ENCODE measurements at regions not wholly inside any gene's neighbourhood (a gene's known extent, or its start where the extent isn't known, plus 50 kb on each side); places are given as distances from the start of the nearest gene placed in this dataset.
"Not testable (repeated sequence)": the region's sequence is repeated elsewhere in the genome, so short reads cannot be mapped to it uniquely, and the experiment has no call there.

GRCh38 chr11:13126430-13126829, 117.3 kb downstream of the RASSF10 start:
- Mint-ChIP-seq H3K4me1 (ENCODE audit: low read depth) (no peaks in the 10 kb centered on the region), H3K36me3 (ENCODE audit: insufficient read depth in 2 of 2) (peaks cover 0 to 2% of the 10 kb centered on the region in 2 donors), H3K27ac (no peak overlapping the region), H3K27me3 (ENCODE audit: low read depth) (peaks cover 54% of the 10 kb centered on the region), H3K9me3 (peaks cover 0 to 1% of the 10 kb centered on the region in 2 donors), H3K4me3 (no peak overlapping the region)
- DNase-seq (no peak), ATAC-seq (replicated peaks in 1 of 2) (no peak)

- Mint-ChIP-seq H3K4me3 (no peak overlapping the region), H3K27ac (no peak overlapping the region), H3K27me3 (ENCODE audit: low read depth) (peaks cover 53% of the 10 kb centered on the region), H3K36me3 (ENCODE audit: insufficient read depth in 2 of 2) (peaks cover 0 to 2% of the 10 kb centered on the region in 2 donors), H3K9me3 (peaks cover 0 to 1% of the 10 kb centered on the region in 2 donors), H3K4me1 (ENCODE audit: low read depth) (no peaks in the 10 kb centered on the region)
- ATAC-seq (replicated peaks in 1 of 2) (no peak), DNase-seq (no peak)
Observed at GRCh38 chr11:13127161-13127560, 118.0 kb downstream of the RASSF10 start.

- Mint-ChIP-seq H3K4me3 (no peak overlapping the region), H3K27me3 (ENCODE audit: low read depth) (peaks cover 41% of the 10 kb centered on the region), H3K27ac (no peak overlapping the region), H3K9me3 (peaks cover 0 to 1% of the 10 kb centered on the region in 2 donors), H3K4me1 (ENCODE audit: low read depth) (no peaks in the 10 kb centered on the region), H3K36me3 (ENCODE audit: insufficient read depth in 2 of 2) (no peaks in the 10 kb centered on the region)
- DNase-seq = no peak
- ATAC-seq (replicated peaks in 1 of 2) = no peak
Observed at GRCh38 chr11:13128354-13128753, 119.2 kb downstream of the RASSF10 start.

- no peak for ATAC-seq (replicated peaks in 1 of 2)
- H3K36me3 Mint-ChIP-seq (ENCODE audit: insufficient read depth in 2 of 2) = no peaks in the 10 kb centered on the region
- no peaks in the 10 kb centered on the region for H3K4me1 Mint-ChIP-seq (ENCODE audit: low read depth)
- H3K9me3 Mint-ChIP-seq = peaks cover 1% of the 10 kb centered on the region in 2 donors
- H3K27me3 Mint-ChIP-seq (ENCODE audit: low read depth) = peaks cover 32% of the 10 kb centered on the region
- no peak overlapping the region for H3K4me3 Mint-ChIP-seq
- no peak for DNase-seq
- H3K27ac Mint-ChIP-seq = no peak overlapping the region
Observed at GRCh38 chr11:13134066-13134465, 125.0 kb downstream of the RASSF10 start.

- Mint-ChIP-seq H3K4me3 (no peak overlapping the region), H3K36me3 (ENCODE audit: insufficient read depth in 2 of 2) (no peaks in the 10 kb centered on the region), H3K4me1 (ENCODE audit: low read depth) (no peaks in the 10 kb centered on the region), H3K27ac (no peak overlapping the region), H3K9me3 (peaks cover 1 to 2% of the 10 kb centered on the region in 2 donors), H3K27me3 (ENCODE audit: low read depth) (peaks cover 31% of the 10 kb centered on the region)
- no peak for ATAC-seq (replicated peaks in 1 of 2)
- no peak for DNase-seq
Observed at GRCh38 chr11:13134886-13135285, 125.8 kb downstream of the RASSF10 start.

GRCh38 chr11:13135385-13136271, 126.5 kb downstream of the RASSF10 start:
- H3K9me3 Mint-ChIP-seq = peaks cover 1 to 2% of the 10 kb centered on the region in 2 donors
- DNase-seq (no peak), ATAC-seq (replicated peaks in 1 of 2) (no peak)

GRCh38 chr11:13136272-13136596, 127.1 kb downstream of the RASSF10 start:
- H3K27ac Mint-ChIP-seq = no peak overlapping the region
- no peaks in the 10 kb centered on the region for H3K4me1 Mint-ChIP-seq (ENCODE audit: low read depth)
- H3K27me3 Mint-ChIP-seq (ENCODE audit: low read depth) = peaks cover 31% of the 10 kb centered on the region
- no peak overlapping the region for H3K4me3 Mint-ChIP-seq
- H3K9me3 Mint-ChIP-seq = peaks cover 1 to 2% of the 10 kb centered on the region in 2 donors
- ATAC-seq (replicated peaks in 1 of 2) (no peak), DNase-seq (no peak)
- H3K36me3 Mint-ChIP-seq (ENCODE audit: insufficient read depth in 2 of 2) = no peaks in the 10 kb centered on the region

More at GRCh38 chr11:13135385-13136271, 126.5 kb downstream of the RASSF10 start:
- H3K27ac Mint-ChIP-seq = no peak overlapping the region
- H3K36me3 Mint-ChIP-seq (ENCODE audit: insufficient read depth in 2 of 2) = no peaks in the 10 kb centered on the region
- no peak overlapping the region for H3K4me3 Mint-ChIP-seq
- no peaks in the 10 kb centered on the region for H3K4me1 Mint-ChIP-seq (ENCODE audit: low read depth)
- peaks cover 31% of the 10 kb centered on the region for H3K27me3 Mint-ChIP-seq (ENCODE audit: low read depth)

GRCh38 chr11:13137844-13138301, 128.8 kb downstream of the RASSF10 start:
- Mint-ChIP-seq H3K4me3 (no peak overlapping the region), H3K36me3 (ENCODE audit: insufficient read depth in 2 of 2) (no peaks in the 10 kb centered on the region), H3K9me3 (peaks cover 1 to 2% of the 10 kb centered on the region in 2 donors), H3K4me1 (ENCODE audit: low read depth) (no peaks in the 10 kb centered on the region), H3K27ac (no peak overlapping the region), H3K27me3 (ENCODE audit: low read depth) (peaks cover 31% of the 10 kb centered on the region)
- DNase-seq = no peak
- ATAC-seq (replicated peaks in 1 of 2) = no peak

- H3K4me1 Mint-ChIP-seq (ENCODE audit: low read depth); H3K27ac Mint-ChIP-seq: not testable (repeated sequence)
Observed at GRCh38 chr11:13139085-13139484, 130.0 kb downstream of the RASSF10 start.

GRCh38 chr11:13140028-13140870, 131.1 kb downstream of the RASSF10 start:
- no peak overlapping the region for H3K4me3 Mint-ChIP-seq
- H3K4me1 Mint-ChIP-seq (ENCODE audit: low read depth) = no peaks in the 10 kb centered on the region
- peaks cover 29% of the 10 kb centered on the region for H3K27me3 Mint-ChIP-seq (ENCODE audit: low read depth)
- H3K36me3 Mint-ChIP-seq (ENCODE audit: insufficient read depth in 2 of 2) = no peaks in the 10 kb centered on the region
- peaks cover 1 to 2% of the 10 kb centered on the region in 2 donors for H3K9me3 Mint-ChIP-seq
- no peak for DNase-seq
- H3K27ac Mint-ChIP-seq = no peak overlapping the region
- no peak for ATAC-seq (replicated peaks in 1 of 2)

More at GRCh38 chr11:13139085-13139484, 130.0 kb downstream of the RASSF10 start:
- H3K27me3 Mint-ChIP-seq (ENCODE audit: low read depth) = peaks cover 31% of the 10 kb centered on the region
- H3K4me3 Mint-ChIP-seq; DNase-seq; H3K36me3 Mint-ChIP-seq (ENCODE audit: insufficient read depth in 2 of 2); ATAC-seq (replicated peaks in 1 of 2); H3K9me3 Mint-ChIP-seq: not testable (repeated sequence)

- Mint-ChIP-seq H3K4me1 (ENCODE audit: low read depth) (no peaks in the 10 kb centered on the region), H3K4me3 (no peak overlapping the region), H3K27ac (no peak overlapping the region), H3K9me3 (peaks cover 1 to 2% of the 10 kb centered on the region in 2 donors), H3K36me3 (ENCODE audit: insufficient read depth in 2 of 2) (no peaks in the 10 kb centered on the region), H3K27me3 (ENCODE audit: low read depth) (peaks cover 31% of the 10 kb centered on the region)
- DNase-seq (no peak), ATAC-seq (replicated peaks in 1 of 2) (no peak)
Observed at GRCh38 chr11:13140873-13141655, 131.9 kb downstream of the RASSF10 start.

- no peaks in the 10 kb centered on the region for H3K36me3 Mint-ChIP-seq (ENCODE audit: insufficient read depth in 2 of 2)
- no peak overlapping the region for H3K27ac Mint-ChIP-seq
- H3K4me1 Mint-ChIP-seq (ENCODE audit: low read depth) = no peaks in the 10 kb centered on the region
- H3K4me3 Mint-ChIP-seq = no peak overlapping the region
- peaks cover 23% of the 10 kb centered on the region for H3K27me3 Mint-ChIP-seq (ENCODE audit: low read depth)
- no peak for ATAC-seq (replicated peaks in 1 of 2)
- DNase-seq = no peak
- H3K9me3 Mint-ChIP-seq = peaks cover 1 to 2% of the 10 kb centered on the region in 2 donors
Observed at GRCh38 chr11:13141731-13142709, 132.9 kb downstream of the RASSF10 start.
